GM12891 (cell line): ENCODE measurements at regions not wholly inside any gene's neighbourhood (a gene's known extent, or its start where the extent isn't known, plus 50 kb on each side); places are given as distances from the start of the nearest gene placed in this dataset.
"Not testable (repeated sequence)": the region's sequence is repeated elsewhere in the genome, so short reads cannot be mapped to it uniquely, and the experiment has no call there.

ENCODE experiments used
- DNase-seq: peaks from one replicate; pipeline ENCODE4 v3.0.0; 2011; ENCODE audit warnings: low spot score; ENCODE audit not compliant: insufficient read length
- FAIRE-seq: peaks from 2 replicates; lab custom pipeline; 2011; peaks lifted over from hg19 to GRCh38; lab: Jason Lieb, UNC
- PAX5 ChIP-seq: IDR thresholded peaks from 2 replicates; pipeline ENCODE4 v1.6.1; 2011; ENCODE audit warnings: low read length, moderate library complexity, mild to moderate bottlenecking; ENCODE audit not compliant: insufficient read depth, severe bottlenecking
- POLR2A ChIP-seq: IDR thresholded peaks from 2 replicates; pipeline ENCODE4 v1.6.1; 2011; ENCODE audit warnings: low read depth, low read length, control low read depth
- POLR2AphosphoS5 ChIP-seq: IDR thresholded peaks from 2 replicates; pipeline ENCODE4 v1.6.1; 2011; ENCODE audit warnings: low read depth, low read length, control low read depth
- POU2F2 ChIP-seq: IDR thresholded peaks from 2 replicates; pipeline ENCODE4 v1.6.1; 2011; ENCODE audit warnings: low read depth, mild to moderate bottlenecking, control low read depth, low read length, moderate library complexity
- SPI1 ChIP-seq: IDR thresholded peaks from 2 replicates; pipeline ENCODE4 v1.6.1; 2011; ENCODE audit warnings: low read depth, low read length, control low read depth
- TAF1 ChIP-seq: IDR thresholded peaks from 2 replicates; pipeline ENCODE4 v1.6.1; 2011; ENCODE audit warnings: low read depth, low read length, control low read depth

- FAIRE-seq = peak; percentile 38
- TF ChIP-seq POLR2A (no peak), POU2F2 (no peak), TAF1 (no peak), POLR2AphosphoS5 (no peak), SPI1 (no peak), PAX5 (no peak)
- no peak for DNase-seq
Observed at GRCh38 chr3:160092760-160093159, 104.1 kb downstream of the IL12A start.

- FAIRE-seq = no peak
- TF ChIP-seq PAX5 (no peak), POLR2A (no peak), POU2F2 (no peak)
- DNase-seq = no peak
Observed at GRCh38 chr3:160094562-160094961, 105.9 kb downstream of the IL12A start.

GRCh38 chr3:160097478-160097877 is 108.8 kb downstream of the IL12A start:
- no peak for TF ChIP-seq PAX5
- TF ChIP-seq POLR2A = no peak
- no peak for TF ChIP-seq SPI1
- TF ChIP-seq POLR2AphosphoS5 = no peak
- no peak for TF ChIP-seq POU2F2
- TF ChIP-seq TAF1 = no peak
- no peak for FAIRE-seq

GRCh38 chr3:160098261-160098908 is 109.8 kb downstream of the IL12A start:
- TF ChIP-seq PAX5 = no peak
- TF ChIP-seq POLR2A = no peak
- TF ChIP-seq TAF1 = no peak
- TF ChIP-seq POU2F2 = no peak
- TF ChIP-seq POLR2AphosphoS5 = no peak
- no peak for TF ChIP-seq SPI1
- FAIRE-seq = no peak
- no peak for DNase-seq

More at GRCh38 chr3:160097478-160097877, 108.8 kb downstream of the IL12A start:
- no peak for DNase-seq

GRCh38 chr3:160098926-160099626 is 110.4 kb downstream of the IL12A start:
- DNase-seq (no peak), FAIRE-seq (no peak)
- TF ChIP-seq POU2F2 (no peak), SPI1 (no peak), POLR2A (no peak), POLR2AphosphoS5 (no peak), PAX5 (no peak), TAF1 (no peak)

- no peak for TF ChIP-seq POLR2AphosphoS5
- 0 out of 2 replicates have a peak, but pooled peaks have one; percentile 7 for TF ChIP-seq SPI1
- TF ChIP-seq POLR2A = no peak
- FAIRE-seq (no peak), DNase-seq (peak; percentile 23)
Observed at GRCh38 chr3:160099834-160100233, 111.2 kb downstream of the IL12A start.

GRCh38 chr3:160100610-160101009 is 112.0 kb downstream of the IL12A start:
- no peak for FAIRE-seq
- TF ChIP-seq POLR2AphosphoS5 (no peak), POLR2A (no peak), TAF1 (no peak), POU2F2 (no peak), PAX5 (no peak), SPI1 (no peak)
- DNase-seq = no peak

GRCh38 chr3:160102001-160102400 is 113.4 kb downstream of the IL12A start:
- not testable (repeated sequence) for DNase-seq, FAIRE-seq

GRCh38 chr3:160103397-160103796 is 114.8 kb downstream of the IL12A start:
- DNase-seq (no peak), FAIRE-seq (no peak)
- TF ChIP-seq POLR2A = no peak
- no peak for TF ChIP-seq POLR2AphosphoS5
- TF ChIP-seq POU2F2 = no peak
- no peak for TF ChIP-seq PAX5
- no peak for TF ChIP-seq SPI1
- TF ChIP-seq TAF1 = no peak

GRCh38 chr3:160105907-160106584 is 117.4 kb downstream of the IL12A start:
- FAIRE-seq = no peak
- TF ChIP-seq POLR2A = no peak
- TF ChIP-seq PAX5 = no peak
- TF ChIP-seq POLR2AphosphoS5 = no peak
- TF ChIP-seq SPI1 = no peak
- TF ChIP-seq POU2F2 = no peak
- TF ChIP-seq TAF1 = no peak
- no peak for DNase-seq
